TTC549 (cell line): ENCODE measurements at regions not wholly inside any gene's neighbourhood (a gene's known extent, or its start where the extent isn't known, plus 50 kb on each side); places are given as distances from the start of the nearest gene placed in this dataset.

ENCODE experiments used
- FAIRE-seq: peaks from 2 replicates; lab custom pipeline; 2012; peaks lifted over from hg19 to GRCh38; lab: Jason Lieb, UNC

DNA sequence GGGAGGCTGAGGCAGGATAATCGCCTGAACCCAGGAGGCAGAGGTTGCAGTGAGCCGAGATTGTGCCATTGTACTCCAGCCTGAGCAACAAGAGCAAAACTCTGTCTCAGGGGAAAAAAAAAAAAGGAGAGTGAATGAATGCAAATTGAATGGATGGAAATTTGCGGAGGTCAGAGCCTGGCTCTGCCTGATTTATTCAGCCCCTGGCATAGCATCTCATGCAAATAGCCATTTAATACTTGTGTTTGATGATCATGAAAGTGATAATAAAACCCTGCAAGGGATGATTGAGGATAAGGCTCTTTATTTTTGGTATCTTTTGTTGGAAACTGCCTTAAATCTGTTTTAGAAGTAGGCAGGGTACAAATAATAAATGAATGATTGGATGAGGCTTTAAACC, 133.0 kb upstream of the SEMA6D start:
- no peak for FAIRE-seq

DNA sequence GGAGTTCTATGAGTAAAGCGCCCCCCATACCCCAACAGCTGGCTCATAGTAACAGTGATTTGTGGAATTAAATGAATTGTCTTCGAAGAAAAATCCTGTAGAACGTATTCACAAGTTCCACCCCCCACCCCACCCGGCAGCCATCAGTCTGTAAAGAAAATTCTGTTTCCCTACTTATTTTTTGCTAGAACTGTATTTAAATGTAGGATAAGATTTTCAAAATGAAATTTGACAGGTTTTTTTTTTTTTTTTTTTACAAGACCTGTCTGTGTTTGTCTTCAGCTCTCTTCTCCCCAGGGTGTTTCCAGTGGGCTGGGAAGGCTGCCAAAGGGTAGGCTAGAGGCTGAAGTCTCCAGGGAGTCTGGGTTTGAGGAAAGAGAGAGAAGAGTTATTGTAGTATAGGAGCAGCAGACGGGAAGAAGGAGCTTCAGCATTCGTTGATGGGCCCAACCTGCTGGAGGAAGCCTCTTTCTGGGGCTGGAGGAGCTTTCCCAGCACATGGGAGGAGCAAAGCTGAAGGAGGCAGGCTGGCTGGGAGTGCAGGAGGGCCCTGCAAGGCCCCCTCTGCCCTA, 130.6 kb upstream of the SEMA6D start:
- no peak for FAIRE-seq

DNA sequence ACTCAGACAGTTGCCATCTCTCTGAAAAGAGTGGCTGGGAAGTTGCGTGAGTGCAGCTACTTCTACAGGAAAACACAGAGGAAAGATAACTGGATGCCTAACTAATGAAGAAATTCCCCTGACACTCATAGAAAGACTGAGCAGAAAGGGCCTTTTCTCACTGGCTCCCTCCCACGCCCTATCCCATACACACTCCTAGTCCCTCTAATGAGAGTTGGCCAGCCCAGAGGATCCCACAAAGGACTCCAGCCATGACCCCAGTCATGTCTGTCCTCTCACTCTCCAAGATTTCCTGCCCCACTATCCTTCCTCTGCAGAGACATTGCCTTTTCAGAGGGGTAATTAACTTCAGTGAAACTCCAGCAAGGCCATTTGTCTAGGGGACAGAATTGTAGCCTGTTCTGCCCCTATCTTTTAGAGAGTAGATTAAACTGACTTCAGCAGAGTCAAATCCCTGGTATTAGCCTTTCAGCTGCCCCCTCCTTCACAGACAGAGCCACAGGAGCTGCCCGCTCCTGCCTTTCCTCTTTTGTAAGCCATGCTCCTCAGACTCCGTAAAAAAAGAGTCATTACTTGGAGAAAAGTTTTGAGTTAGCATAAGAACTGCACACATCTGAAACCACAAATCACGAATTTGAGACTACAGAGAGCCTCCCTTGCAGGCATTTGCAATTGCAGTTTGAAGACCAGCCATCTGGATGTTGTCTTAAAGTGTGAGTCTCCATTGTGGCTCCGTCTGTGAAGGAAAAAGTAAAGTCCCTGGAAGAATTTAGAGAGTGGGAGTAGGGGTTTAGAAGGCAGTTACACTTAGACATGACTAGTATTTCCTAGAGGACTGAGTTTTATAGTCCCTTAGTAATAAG, 129.1 kb upstream of the SEMA6D start:
- no peak for FAIRE-seq

DNA sequence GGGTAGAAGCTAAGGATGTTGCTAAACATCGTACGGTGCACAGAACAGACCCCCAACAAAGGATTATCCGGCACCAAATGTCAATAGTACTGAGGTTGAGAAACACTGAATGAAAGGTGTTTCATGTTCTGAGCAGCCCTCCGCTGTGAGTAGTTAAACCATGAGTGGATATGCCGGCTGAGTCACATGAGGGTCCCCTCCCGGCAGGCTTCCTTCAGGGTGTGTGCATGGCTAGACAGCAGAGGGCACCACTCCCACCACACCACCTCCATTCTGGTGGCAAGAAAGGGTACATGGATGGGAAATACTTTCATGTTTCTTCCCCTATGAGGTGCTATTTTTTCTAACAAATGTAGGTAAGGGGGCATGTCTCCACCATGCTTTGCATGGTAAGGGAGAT, 128.3 kb upstream of the SEMA6D start:
- FAIRE-seq: no peak

DNA sequence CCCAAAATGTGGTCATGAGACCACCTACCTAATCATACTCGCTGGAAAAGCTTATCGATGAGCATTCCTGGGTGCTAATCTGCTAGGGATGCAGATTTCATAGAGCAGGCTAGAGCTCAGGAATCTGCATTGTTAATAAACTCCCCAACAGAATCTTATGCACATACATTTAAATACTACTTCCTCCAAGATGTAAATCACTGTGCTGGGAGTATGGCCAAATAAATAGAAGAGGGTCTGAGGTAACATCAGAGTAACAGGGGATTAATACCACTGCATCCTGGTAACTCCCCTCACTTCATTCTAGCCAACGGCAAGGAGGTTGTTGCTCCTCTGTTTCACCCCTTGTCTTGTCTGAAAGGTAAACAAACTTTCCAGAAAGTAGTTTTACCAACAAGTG, 118.3 kb upstream of the SEMA6D start:
- no peak for FAIRE-seq

DNA sequence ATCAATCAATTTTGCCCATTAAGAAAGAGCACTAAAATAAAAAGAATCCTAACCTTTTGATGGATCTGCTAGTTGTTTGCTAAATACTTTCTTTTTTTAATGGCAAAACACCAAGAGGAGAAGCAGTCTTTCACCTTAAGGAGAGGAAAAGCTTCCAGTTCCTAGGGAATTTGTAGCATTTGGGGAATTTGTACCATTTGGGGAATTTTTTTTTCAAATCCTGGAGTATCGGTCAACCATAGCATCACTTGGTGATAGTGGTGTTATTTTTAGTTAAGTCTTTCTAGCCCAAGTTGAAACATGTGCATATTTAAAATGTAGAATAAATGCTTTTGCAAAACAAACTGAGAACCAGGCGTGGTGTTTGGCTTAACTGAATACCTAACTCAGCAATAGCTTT, 117.5 kb upstream of the SEMA6D start:
- FAIRE-seq: no peak

DNA sequence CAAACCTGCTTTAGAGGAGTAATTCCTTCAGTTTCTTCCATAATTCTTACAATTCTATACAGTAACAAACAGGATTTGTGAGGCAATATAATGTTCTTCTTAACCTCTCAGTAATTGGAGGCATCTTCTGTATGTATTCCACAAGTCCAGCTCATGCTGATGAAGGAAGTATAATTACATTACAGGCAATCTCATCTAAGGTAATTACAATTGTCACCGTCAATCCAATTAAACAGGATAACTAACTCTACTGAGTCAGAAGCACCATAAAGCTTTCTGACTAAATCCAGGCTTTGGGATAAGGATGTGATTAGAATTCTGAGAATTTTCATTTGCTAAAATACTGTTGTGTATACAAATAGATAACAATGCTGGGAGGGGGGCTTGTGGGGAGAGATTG, 115.2 kb upstream of the SEMA6D start:
- no peak for FAIRE-seq

DNA sequence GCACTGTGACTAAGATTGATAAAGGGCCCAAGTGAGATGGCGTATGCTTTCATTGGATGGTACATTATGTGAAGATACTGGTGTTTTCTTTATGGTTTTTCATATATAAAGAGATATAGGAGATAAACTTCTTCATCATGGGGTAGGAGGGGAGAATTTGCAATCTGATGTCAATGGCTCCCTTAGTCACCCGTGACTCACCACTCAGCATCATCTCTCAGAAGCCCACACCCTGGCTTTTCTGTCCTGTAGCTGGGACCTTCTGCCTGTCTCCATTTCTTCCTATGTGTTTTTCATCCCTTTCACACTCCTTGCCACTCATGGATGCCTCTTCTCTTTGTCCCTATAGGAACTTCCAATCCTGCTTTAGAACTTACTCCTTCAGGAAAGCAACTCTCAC, 114.3 kb upstream of the SEMA6D start:
- no peak for FAIRE-seq

DNA sequence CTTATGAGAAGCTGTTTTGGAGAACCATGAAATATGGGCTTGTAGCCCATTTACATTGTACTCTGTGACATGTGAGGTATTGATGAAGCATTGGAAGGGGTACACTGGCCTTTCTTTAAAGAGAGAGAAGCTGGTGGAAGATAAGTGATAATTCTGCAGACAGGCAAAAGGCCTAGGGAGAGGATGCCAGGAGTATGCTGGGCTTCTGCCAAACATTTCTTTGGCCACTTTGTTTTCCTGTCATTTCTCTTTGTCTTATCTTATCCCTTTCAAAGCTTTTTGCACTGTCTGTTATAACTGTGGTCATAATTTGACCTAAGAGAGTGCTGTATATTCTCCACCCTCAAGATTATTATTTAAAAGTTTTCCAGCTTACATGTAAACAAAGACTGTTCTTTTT, 109.6 kb upstream of the SEMA6D start:
- no peak for FAIRE-seq

DNA sequence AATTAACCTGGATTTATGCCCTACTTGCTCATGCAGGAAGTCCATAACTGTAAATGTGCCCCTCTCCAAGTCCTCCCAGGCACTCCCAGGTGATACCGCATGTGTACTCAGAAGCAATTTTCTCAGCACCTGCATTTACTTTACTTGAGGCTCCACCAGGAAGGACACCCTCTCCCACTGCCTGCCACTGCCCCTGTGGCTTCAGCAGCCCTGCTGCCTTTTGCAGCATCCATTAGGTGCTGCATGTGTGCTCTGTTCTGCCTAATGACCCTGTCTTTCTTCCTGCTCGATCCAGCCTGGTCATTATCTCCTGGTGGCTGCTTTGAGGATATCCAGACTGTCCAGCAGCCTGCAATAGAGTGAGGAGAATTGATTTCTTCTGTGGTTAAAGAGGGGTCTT, 107.6 kb upstream of the SEMA6D start:
- FAIRE-seq: no peak

DNA sequence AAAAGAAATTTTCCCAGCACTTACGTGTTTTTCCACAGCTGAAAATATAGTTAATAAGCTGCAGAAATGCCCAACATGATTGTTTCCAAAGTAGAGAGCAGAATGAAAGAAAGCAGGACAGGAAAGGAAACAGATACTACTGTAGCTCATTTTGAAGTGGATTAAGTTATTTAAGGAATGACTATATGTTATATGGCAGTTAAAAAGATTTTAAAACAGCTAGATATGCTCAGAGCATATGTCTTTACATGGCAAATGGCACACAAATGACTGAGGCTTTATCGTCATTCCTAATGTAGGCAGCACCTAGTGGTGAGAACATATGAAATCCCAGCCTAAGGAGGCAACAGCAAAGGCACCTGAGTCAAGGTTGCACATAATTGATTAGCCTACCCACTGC, 106.6 kb upstream of the SEMA6D start:
- FAIRE-seq: no peak

DNA sequence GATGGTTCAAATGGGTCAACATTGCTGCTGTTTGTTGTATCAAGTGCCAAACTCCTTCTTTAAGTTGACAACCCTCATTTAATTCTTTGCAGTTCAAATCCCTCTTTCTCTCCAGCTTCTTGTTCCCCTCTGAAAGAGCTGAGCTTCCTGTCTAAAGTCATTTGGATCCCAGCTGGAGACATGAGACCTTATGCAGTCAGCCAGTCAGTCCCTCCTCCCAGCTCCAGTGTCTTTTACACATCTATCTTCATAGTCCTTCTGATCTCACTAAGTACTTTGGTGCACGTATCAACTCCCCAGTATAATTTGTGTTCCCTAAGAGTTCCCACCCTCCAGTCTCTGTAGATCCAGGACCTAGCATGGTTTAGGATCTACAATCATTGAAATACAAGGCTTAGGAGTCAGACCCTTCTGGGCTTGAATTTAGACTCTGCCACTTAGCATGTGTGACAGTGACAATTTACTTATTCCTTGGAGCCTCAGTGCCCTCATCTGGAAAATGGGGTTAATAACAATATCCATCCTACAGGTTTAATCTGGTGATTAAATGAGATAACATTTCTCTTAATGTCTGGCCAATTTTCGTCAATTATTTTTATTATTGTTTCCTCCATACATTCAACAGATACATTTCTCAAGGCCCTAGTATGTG, 102.8 kb upstream of the SEMA6D start:
- FAIRE-seq: no peak

DNA sequence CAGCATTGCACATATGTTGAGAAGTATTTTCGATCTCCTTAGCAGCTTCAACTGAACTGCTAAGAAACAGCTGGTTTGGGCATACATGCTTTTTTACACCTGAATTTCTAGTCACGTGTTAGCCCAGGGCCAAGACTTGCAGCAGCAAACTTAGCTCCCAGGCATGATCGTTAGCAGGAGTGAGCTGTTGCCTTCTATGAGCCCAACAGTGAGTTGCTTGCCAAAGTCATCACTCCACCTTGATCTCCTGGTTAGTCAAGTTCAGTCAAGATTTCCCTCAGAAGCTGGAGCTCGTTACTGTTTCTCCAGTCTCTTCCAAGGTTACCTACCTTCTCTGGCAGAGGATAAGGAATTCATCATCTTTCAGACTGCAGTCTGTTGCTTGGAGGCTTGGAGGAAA, 100.4 kb upstream of the SEMA6D start:
- FAIRE-seq: no peak

DNA sequence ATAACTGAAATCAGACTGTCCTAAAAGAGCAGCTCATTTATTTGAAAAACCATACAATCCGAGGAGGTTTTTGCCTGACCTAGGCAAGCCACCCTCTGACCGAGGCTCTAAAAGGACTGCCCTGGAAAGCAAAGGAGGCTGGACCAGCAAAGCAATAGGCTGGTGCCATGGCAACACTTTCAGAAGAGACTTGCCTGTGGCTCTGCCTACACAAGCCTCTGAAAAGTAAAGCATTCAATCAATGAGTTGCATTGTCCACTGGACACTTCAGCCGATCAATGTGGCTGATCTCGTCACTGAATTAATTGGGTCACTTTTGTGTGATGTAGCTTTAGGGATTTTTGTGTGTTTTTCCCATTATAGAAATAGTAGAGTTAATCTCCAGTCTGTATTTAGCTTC, 99.1 kb upstream of the SEMA6D start:
- no peak for FAIRE-seq

DNA sequence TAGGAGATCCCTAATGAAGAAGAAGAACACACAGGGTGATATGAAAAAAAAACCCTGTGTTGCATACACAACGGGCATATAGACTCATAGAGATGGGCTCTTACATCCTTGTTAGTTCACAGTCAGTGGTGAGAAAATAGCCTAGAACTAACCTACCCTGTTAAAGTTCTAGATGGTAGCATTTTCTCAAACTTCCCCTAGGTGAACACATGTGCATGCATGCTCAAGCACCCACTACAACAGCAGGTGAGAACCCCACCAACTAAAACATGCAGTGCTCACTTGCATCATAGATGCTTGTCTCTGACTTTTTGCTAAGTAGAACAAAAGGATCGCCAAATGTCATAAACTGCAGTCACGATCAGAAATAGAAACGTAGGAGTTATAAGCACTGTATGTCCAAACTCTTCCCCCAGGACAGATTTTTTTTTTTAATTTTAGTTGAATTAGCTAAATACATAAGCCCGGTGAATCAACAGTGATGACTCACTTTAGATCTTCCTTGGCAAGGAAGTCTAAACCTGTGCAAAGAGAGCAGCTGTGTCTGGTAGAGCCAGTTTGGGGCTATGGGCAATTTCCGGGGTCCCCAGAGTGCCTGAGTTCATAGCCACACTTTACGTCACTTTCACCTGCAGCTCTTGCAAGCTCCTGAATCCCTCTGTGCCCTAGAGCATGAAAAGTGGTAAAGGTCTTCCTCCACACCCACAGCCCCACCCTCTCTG, 96.2 kb upstream of the SEMA6D start:
- FAIRE-seq: no peak

DNA sequence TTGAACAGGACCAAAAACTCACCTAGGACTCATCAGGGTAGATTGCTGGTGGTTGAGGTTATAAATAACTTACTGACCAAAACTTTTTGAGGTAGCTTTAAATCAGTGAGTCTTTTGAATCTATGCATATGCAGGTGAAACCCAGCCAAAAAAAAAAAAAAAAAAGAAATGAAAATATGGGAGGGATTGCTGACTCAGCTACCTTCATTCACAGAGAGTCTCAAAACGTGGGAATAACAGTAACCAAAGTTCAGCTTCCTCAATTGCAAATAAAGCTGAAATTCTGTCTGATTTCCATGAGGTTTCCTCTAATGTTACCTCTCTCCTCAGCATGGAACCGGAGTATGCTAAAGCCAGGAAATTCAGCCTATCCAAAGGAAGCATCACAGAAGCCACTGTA, 95.2 kb upstream of the SEMA6D start:
- FAIRE-seq: no peak

DNA sequence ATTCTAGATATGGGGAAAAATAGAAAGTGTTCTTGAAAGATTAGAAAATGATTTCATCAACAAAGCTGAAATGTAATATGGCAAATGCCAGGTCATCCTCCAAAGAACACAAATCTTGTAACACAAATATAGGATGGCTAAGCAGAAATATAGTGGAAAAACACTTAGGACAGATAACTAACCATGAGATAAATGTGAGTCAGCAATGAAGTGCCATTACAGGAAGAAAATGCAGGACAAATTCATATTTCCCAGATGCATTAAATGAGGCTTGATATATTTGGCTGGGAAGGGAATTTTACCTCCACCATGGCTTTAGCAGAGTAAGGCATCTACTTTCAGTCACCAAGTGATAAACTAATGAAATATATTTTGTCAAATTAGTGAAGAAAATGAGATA, 92.8 kb upstream of the SEMA6D start:
- FAIRE-seq: no peak

DNA sequence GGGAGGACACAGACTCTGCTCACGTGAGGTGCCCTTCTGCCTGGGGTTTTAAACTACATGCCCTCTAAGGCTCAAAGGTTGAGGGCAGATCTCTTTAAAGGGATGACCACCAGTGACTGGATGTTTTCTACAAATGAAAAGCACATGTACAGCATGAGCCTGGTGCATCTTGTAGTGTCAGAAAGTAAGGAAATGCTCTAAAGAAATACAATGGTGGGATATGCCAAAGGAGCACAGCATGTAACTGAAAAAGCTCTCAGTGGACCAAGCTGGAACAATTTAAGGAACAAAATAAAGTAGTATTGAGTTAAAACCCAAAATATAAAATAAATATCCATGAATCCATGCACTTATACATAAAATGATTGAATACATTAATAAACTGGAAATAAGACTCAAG, 78.3 kb upstream of the SEMA6D start:
- FAIRE-seq: no peak

DNA sequence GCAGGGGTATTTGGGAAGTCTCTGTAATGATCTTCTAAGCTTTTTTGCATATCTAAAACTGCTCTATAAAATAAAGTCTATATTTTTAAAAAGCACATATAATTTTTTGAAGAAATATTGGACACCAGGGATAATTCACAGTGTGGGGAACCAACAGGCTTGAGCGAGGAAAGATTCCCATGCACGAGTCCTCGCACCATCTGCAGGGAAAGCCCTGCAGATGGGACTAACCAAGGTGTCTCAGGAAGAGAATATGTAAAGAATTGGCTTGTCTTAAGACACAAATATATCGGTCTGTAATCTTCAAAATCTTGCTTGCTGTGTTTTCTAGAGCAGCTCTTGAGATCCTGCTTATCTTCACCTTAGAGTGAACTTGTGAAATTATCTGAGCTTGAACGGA, 77.2 kb upstream of the SEMA6D start:
- no peak for FAIRE-seq

DNA sequence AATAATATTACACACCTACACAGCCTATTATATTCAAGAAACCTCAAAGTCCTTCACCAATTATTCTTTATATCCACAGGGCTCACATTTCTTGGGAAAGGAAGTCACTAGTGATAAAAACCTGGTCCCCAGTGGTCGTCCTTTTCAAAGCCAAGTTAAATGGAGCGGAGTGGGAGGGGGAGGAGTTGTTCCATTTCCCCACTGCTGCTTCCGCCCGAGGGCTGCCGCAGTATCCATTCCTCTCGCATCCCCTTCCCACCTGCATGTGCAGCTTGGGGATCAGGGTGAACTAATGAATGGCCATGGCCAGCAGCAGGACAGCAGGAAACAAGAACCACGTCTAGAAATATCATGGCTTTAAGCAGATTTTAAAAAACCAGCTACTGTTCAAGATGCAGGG, 76.4 kb upstream of the SEMA6D start:
- FAIRE-seq: no peak

DNA sequence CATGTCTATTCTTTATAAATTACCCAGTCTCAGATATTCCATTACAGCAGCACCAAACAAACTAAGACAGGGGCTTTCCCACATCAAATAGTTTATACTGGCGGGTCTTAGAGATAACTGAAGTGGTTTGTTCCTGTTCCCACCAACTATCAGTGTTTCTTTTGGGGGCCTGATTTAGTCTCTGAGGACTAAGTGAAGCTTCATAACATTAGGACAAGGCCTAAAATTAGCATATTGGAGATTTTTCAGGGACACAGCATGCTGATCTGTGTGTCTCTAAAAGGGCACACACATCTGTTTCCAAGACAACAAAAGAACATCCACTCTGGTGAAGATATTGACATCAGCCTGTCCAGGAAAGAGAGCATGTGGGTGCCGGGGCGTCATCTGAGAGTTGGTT, 72.6 kb upstream of the SEMA6D start:
- FAIRE-seq: no peak

DNA sequence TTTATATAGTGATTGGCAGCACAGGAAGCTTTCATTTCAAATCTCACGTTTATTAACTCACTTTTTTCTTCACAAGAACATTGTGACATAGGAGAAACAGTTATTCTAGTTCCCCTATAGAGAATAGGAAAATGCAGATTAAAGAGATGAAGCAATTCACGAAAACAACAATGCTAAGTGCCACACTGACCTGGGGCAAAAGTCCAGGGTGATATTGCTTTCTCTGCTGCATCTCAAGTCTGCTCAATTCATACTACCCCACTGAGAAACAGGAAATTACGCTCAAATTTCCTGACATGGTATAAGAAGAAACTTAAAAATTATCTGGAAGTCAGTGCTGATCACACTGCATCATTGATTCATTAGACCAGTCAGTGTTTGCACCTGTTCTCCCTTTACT, 66.7 kb upstream of the SEMA6D start:
- FAIRE-seq: no peak

DNA sequence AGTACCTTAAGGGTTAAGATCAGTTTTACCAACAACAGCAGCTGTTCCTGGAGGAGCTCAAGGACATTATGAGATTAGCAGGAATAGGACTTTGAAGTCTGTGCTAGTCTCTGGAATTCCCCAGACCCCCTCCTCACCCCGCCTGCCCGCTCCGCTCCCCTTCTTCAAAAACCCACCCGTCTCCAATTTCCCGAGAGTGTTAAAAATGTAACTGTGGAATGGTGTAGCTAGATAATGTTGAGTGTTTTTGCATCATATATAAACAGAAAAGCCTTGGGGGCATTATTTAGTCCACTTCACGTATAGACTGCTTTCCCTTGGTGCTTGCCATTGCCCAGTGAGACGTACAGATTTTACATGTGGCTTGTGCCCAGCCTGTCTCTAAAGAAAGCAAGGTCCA, 65.0 kb upstream of the SEMA6D start:
- no peak for FAIRE-seq
